Naive B cell (primary cell): ENCODE measurements at regions not wholly inside any gene's neighbourhood (a gene's known extent, or its start where the extent isn't known, plus 50 kb on each side); places are given as distances from the start of the nearest gene placed in this dataset.

ENCODE experiments used
- ATAC-seq, 2 donors: fragments of 150-1000 bp; cut with Tn5 transposase; 2 replicates each; pipeline ENCODE4 v1.10.0; 2021; ENCODE audit warnings: low read depth in 2 of 2, mild to moderate bottlenecking in 2 of 2, moderate library complexity in 2 of 2
- DNase-seq: peaks from one replicate; pipeline ENCODE4 v3.0.0; 2022
- H3K27ac Mint-ChIP-seq, 6 donors: one replicate each; pipeline ENCODE4 v1.8.0; 2020 to 2022; ENCODE audit warnings: mild to moderate bottlenecking in 6 of 6, mixed read lengths in 6 of 6, moderate library complexity in 5 of 6, inconsistent platforms in 2 of 6
- H3K27me3 Mint-ChIP-seq, 3 donors: one replicate each; pipeline ENCODE4 v1.8.0; 2021 to 2022; ENCODE audit warnings: mixed read lengths in 3 of 3, mild to moderate bottlenecking in 1 of 3
- H3K36me3 Mint-ChIP-seq, 2 donors: one replicate each; pipeline ENCODE4 v1.8.0; 2020 to 2022; ENCODE audit warnings: mixed read lengths in 2 of 2, inconsistent platforms in 1 of 2, mild to moderate bottlenecking in 1 of 2
- H3K4me1 Mint-ChIP-seq, 3 donors: one replicate each; pipeline ENCODE4 v1.8.0; 2020 to 2022; ENCODE audit warnings: mixed read lengths in 3 of 3, inconsistent platforms in 1 of 3, mild to moderate bottlenecking in 1 of 3, moderate library complexity in 1 of 3
- H3K4me3 Mint-ChIP-seq, 8 donors: one replicate each; pipeline ENCODE4 v1.8.0; 2020 to 2022; ENCODE audit warnings: mild to moderate bottlenecking in 8 of 8, mixed read lengths in 8 of 8, moderate library complexity in 8 of 8, inconsistent platforms in 2 of 8
- H3K9me3 Mint-ChIP-seq, 7 donors: one replicate each; pipeline ENCODE4 v1.8.0; 2020 to 2022; ENCODE audit warnings: mixed read lengths in 7 of 7, mild to moderate bottlenecking in 5 of 7, inconsistent platforms in 2 of 7, moderate library complexity in 1 of 7

DNA sequence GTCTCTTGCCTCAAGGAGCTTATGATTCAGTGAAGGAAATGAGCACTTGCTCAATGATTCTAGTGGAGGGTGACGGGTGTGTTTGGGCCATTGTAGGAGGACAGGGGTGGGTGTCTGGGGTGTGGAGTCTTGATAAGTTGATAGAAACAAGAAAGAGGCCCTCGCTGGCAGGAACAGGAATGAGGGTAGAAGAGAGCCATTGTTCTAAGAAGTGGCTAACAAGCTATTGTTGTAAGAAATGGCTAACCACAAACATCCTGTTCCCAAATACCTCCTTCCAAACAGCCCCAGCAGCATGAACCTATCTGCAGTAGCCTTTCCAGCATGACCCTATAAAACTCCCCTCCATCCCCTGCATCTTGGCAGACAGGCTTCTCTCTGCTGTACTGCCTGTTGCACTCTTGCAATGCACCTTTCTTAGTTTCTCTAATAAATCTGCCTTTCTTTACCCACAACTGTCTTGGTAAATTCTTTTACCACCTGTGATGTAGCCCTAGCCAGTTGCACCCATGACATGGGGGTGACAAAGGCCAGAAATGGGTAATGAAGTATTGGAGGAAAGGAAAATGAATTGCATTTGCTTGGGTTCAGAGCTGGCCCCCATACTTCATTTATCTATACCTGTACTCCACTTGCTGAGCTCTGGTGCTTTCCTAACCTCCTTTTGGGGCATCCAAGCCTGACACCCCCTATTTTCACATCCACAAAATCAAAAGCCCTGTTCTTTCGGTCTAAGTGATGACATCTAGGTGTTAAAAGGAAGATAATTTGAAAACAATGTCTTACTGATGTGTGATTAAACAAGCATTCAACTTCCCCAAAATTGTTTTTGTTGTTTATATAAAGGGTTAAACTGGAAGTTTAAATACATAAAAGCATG lies 389.1 kb downstream of the GRIN2B start:
- Mint-ChIP-seq H3K36me3 (no peaks in the 10 kb centered on the region), H3K27me3 (peaks cover 0 to 4% (median 0%) of the 10 kb centered on the region in 3 donors), H3K27ac (no peak overlapping the region), H3K4me1 (peaks cover 10 to 21% (median 13%) of the 10 kb centered on the region in 3 donors), H3K4me3 (peak overlapping the region in 1 of 8 donors; percentile 62), H3K9me3 (peaks cover 0 to 4% (median 0%) of the 10 kb centered on the region in 7 donors)
- DNase-seq (no peak), ATAC-seq (no peak)

DNA sequence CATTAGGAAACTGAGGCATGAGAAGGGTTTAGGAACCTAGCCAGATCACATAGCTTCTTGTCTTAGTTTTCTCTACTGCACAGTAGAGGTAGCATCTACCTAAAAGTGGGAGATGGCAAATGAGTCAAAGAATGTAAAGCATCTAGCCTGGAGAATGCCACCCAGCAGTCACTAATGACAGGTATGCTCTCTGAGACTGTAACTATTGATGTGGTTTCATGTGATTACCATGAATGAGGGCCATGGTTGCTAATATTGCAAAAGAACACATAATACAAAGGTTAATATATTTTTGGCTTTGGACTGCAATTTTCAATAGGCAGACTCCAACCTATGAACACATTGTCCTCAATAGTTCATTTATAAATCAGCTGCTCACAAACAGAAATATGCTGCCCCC lies 389.9 kb downstream of the GRIN2B start:
- no peak for ATAC-seq
- peaks cover 0 to 6% (median 0%) of the 10 kb centered on the region in 7 donors for H3K9me3 Mint-ChIP-seq
- H3K36me3 Mint-ChIP-seq = no peaks in the 10 kb centered on the region

DNA sequence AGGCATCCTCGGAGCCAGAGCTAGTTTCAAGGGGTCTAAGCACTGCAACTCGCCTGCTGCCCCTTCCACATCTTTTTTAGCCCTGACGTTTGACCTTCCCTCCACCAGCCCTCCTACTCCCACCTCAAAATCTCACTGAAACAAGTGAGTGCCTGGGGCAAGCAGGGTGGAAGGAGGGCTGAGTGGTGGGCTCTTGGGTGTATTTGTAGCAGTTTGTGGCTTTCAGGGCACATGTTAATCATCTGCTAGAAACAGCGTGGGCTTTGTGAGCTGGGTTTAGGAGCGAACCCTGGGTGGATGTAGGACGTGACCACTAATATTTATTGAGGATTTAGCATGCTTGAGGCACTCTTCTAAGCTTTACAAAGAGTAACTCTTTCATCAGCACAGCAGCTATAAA lies 390.3 kb downstream of the GRIN2B start:
- H3K27ac Mint-ChIP-seq = no peak overlapping the region
- H3K4me3 Mint-ChIP-seq = no peak overlapping the region
- DNase-seq (no peak), ATAC-seq (no peak)
- H3K27me3 Mint-ChIP-seq = no peaks in the 10 kb centered on the region
- H3K9me3 Mint-ChIP-seq = peaks cover 0 to 6% (median 0%) of the 10 kb centered on the region in 7 donors
- peaks cover 10 to 21% (median 13%) of the 10 kb centered on the region in 3 donors for H3K4me1 Mint-ChIP-seq
- no peaks in the 10 kb centered on the region for H3K36me3 Mint-ChIP-seq

More for the DNA sequence above, 389.9 kb downstream of the GRIN2B start:
- Mint-ChIP-seq H3K4me3 (no peak overlapping the region), H3K27me3 (no peaks in the 10 kb centered on the region), H3K27ac (no peak overlapping the region), H3K4me1 (peaks cover 10 to 21% (median 13%) of the 10 kb centered on the region in 3 donors)
- no peak for DNase-seq

DNA sequence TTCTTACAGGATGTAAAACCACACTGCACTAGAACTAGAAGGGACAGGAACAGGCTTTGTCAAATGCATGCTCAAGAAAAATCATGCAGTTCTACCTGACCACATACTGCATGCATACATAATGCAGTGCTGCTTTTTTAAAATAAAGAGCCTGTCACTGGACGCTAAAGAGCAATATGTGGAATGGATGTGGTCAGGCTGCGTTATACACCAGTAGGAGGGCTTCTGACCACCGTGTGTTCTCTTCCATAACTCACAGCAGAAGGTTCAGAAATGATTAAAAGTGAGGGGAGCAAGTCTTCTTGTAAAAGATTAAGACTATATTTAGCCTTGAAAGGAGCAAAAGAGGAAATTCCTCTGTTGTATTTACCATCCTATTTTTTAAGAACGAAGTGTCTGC lies 392.0 kb downstream of the EMP1 start:
- peak overlapping the region in 1 of 6 donors; percentile 80 for H3K27ac Mint-ChIP-seq
- H3K27me3 Mint-ChIP-seq = peaks cover 0 to 1% (median 0%) of the 10 kb centered on the region in 3 donors
- no peak for DNase-seq
- H3K4me3 Mint-ChIP-seq = no peak overlapping the region
- peaks cover 10 to 21% (median 13%) of the 10 kb centered on the region in 3 donors for H3K4me1 Mint-ChIP-seq
- H3K36me3 Mint-ChIP-seq = no peaks in the 10 kb centered on the region
- no peak for ATAC-seq
- H3K9me3 Mint-ChIP-seq = peaks cover 0 to 3% (median 0%) of the 10 kb centered on the region in 7 donors

DNA sequence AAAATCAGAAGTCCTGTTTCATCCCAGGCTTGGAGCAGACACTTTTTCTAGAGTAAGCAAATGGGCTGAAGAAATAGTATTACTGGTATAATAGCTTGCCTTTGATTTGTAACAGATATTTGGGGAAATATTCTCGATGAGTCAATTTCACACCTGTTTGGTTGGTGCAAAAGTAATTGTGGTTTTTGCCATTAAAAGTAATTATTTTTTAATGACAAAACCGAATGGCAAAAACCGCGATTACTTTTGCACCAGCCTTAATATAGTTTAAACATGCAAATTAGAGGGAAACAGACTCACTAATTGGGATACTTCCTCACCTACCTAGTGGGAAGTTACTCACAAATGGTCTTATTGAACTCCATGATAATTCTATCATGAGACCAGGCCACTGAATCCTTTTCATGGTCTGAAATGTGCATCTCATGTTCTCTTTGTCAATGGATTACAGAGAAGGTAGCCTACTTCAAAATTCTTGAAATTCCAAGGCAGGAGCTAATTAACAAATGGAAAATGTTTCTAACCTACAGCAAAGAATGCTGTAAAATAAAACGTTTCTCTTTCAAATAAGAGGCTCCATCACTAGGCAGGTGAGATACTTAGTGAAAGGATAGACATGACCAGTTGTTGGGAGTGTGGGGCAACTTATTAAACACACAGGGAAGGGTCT lies 391.3 kb downstream of the EMP1 start:
- Mint-ChIP-seq H3K27ac (no peak overlapping the region), H3K4me1 (peaks cover 10 to 21% (median 13%) of the 10 kb centered on the region in 3 donors), H3K4me3 (no peak overlapping the region), H3K36me3 (no peaks in the 10 kb centered on the region), H3K9me3 (peaks cover 0 to 2% (median 0%) of the 10 kb centered on the region in 7 donors), H3K27me3 (peaks cover 0 to 6% (median 6%) of the 10 kb centered on the region in 3 donors)
- DNase-seq = no peak
- no peak for ATAC-seq

DNA sequence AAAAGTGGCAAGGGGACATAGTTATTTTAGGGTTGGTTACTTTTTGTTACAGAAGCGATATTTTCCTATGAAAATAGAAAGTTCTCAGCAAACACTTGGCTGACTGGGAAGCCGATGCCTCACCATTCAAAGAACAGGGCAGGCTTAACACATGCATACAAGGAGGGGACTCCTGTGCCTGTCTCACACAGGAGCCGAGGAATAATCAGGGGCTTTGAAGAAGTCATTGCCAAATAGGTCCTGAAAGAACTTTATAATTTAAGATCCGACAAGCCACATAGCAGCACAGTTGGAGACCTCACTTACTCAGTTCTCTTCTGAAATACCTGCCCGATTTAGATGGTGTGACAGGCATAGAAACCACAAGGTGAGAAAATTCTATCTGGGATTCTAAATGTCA lies 389.8 kb downstream of the EMP1 start:
- no peak overlapping the region for H3K4me3 Mint-ChIP-seq
- peaks cover 0 to 6% (median 6%) of the 10 kb centered on the region in 3 donors for H3K27me3 Mint-ChIP-seq
- no peak overlapping the region for H3K27ac Mint-ChIP-seq
- H3K36me3 Mint-ChIP-seq = no peaks in the 10 kb centered on the region
- DNase-seq (no peak), ATAC-seq (no peak)
- peaks cover 6 to 11% (median 10%) of the 10 kb centered on the region in 3 donors for H3K4me1 Mint-ChIP-seq
- peaks cover 0 to 2% (median 0%) of the 10 kb centered on the region in 7 donors for H3K9me3 Mint-ChIP-seq

DNA sequence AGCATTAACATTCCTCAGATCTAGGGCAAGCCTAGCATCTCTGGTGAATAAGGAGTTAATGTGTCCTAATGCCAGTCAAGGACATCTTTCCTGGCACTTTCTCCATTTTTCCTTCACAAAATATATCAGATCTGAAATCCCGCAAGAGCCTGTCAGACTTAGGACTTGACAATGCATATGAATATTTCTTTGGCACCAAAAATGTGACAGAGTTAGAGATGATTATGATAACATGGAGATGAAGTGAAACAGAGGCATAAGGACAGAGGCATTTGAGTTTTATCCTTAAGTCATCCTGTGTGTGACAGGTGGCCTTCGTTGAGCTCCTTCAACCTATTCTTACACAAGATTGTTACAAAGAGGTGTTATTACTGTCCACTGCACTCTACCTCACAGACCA lies 388.0 kb downstream of the EMP1 start:
- Mint-ChIP-seq H3K4me1 (peaks cover 6 to 11% (median 10%) of the 10 kb centered on the region in 3 donors), H3K9me3 (peaks cover 0 to 2% (median 0%) of the 10 kb centered on the region in 7 donors), H3K4me3 (no peak overlapping the region), H3K27ac (no peak overlapping the region), H3K27me3 (peaks cover 0 to 6% (median 6%) of the 10 kb centered on the region in 3 donors), H3K36me3 (no peaks in the 10 kb centered on the region)
- no peak for DNase-seq
- ATAC-seq = no peak

DNA sequence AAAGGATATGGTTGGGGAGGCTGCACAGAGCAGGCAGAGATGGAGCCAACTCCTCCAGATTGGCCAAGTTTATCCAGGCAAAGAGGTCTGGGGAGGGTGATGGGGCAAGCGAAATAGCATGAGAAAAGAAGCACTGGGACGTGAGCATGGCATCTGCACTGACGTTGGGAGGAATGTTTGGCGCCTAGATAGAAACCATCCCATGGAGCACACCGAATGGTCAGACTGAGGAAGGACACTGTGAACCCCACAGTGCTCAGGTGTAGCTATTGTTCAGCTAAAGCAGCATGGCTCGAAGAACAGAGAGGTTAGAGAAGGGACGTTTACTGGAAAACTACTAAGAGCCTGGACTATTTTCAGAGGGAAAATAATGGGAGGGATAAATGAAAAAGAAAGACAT lies 387.1 kb downstream of the EMP1 start:
- no peak overlapping the region for H3K4me3 Mint-ChIP-seq
- peaks cover 0 to 2% (median 0%) of the 10 kb centered on the region in 7 donors for H3K9me3 Mint-ChIP-seq
- H3K4me1 Mint-ChIP-seq = peaks cover 5 to 8% (median 6%) of the 10 kb centered on the region in 3 donors
- peaks cover 0 to 6% (median 6%) of the 10 kb centered on the region in 3 donors for H3K27me3 Mint-ChIP-seq
- H3K27ac Mint-ChIP-seq = peak overlapping the region in 1 of 6 donors; percentile 29
- DNase-seq (no peak), ATAC-seq (no peak)
- H3K36me3 Mint-ChIP-seq = no peaks in the 10 kb centered on the region

DNA sequence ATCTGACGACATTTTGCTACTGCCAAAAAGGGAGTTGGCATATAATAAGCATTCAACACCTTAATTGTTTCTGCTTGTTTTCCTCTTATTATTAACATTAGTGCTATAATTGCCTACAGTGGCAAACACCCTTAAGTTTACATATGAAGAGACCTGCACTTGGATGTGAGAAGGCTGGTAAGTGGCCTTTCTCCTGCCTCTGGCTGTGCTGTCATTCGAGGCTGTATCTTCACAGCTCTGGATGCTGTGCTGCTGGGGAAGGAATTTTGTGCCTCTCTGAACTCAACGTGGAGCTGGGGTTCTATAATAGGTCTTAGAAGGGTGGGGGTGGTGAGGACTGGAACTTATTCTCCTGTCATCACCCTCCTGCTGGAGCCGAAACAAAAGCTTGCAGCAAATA lies 385.9 kb downstream of the EMP1 start:
- ATAC-seq (no peak), DNase-seq (no peak)
- Mint-ChIP-seq H3K9me3 (peaks cover 0 to 2% (median 0%) of the 10 kb centered on the region in 7 donors), H3K27me3 (peaks cover 0 to 6% (median 6%) of the 10 kb centered on the region in 3 donors), H3K27ac (no peak overlapping the region), H3K4me1 (no peaks in the 10 kb centered on the region), H3K4me3 (no peak overlapping the region), H3K36me3 (no peaks in the 10 kb centered on the region)

DNA sequence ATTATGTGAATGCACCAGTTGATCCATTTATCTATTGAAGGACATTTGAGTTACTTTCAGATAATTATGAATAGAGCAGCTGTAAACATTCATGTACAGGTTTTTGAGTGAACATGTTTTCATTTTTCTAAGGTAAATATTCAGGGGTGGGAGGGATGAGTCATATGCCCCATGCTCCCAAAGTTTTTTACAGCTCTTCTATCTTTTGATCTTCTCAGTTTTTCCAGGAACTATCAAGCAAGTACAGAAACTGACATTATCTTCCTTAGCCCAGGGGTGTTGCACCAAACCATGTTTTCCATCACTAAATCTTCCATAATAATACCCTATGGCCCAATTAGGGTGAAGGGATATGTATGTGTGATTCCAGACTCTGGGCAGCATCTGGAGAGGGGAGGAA lies 384.5 kb downstream of the EMP1 start:
- no peak for ATAC-seq
- H3K27ac Mint-ChIP-seq = no peak overlapping the region
- H3K36me3 Mint-ChIP-seq = no peaks in the 10 kb centered on the region

DNA sequence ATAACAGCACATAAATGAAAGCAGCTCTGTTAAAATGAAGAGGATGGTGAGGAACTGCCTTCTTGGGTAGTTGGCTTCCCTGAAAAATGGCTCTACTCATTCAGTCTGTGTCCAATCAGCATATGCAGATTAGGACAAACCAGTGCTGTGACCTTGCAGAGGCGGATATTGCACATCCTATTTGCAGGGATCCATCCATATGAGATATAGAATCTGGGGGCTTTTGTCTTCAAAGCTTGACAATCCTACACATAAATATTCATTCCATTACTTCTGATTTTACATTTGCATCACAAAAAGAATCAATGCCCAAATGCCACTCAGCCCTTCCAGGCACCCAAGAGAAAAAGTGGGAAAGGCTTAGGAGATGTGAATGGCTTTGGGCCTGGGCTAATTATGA lies 383.7 kb downstream of the EMP1 start:
- Mint-ChIP-seq H3K36me3 (no peaks in the 10 kb centered on the region), H3K4me1 (no peaks in the 10 kb centered on the region), H3K27me3 (peaks cover 0 to 6% (median 6%) of the 10 kb centered on the region in 3 donors), H3K4me3 (no peak overlapping the region), H3K9me3 (no peaks in the 10 kb centered on the region), H3K27ac (no peak overlapping the region)
- ATAC-seq (no peak), DNase-seq (no peak)

More for the DNA sequence above, 384.5 kb downstream of the EMP1 start:
- DNase-seq = no peak
- Mint-ChIP-seq H3K27me3 (peaks cover 0 to 6% (median 6%) of the 10 kb centered on the region in 3 donors), H3K4me1 (no peaks in the 10 kb centered on the region), H3K9me3 (no peaks in the 10 kb centered on the region), H3K4me3 (no peak overlapping the region)

DNA sequence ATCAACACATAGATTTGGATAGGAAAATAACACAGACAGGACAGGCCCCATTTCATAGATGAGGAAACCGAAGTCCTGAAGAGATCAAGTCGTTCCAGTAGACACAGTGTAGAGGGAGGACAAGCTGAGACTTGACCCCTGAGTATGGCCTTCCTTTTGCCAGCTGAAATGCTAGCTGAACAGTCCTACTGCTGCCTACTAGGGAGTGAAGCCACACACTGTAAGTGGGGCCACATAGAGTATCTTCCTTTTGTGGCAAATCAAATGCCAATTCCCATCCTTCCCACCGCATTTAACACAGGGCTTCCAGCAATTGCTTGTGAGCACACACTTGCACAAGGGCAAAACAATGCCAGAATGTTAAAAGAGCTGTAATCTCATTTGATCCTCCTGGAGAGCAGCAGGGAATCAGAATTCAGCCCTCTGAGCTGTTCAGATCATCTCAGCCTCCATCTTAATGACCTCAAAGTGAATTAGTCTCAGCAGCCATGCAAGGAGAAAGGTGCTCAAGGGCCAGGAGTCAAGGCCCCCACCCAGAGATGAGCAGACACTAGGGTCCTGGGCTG lies 380.5 kb downstream of the EMP1 start:
- Mint-ChIP-seq H3K27me3 (no peaks in the 10 kb centered on the region), H3K9me3 (no peaks in the 10 kb centered on the region), H3K4me3 (no peak overlapping the region), H3K4me1 (no peaks in the 10 kb centered on the region), H3K27ac (no peak overlapping the region), H3K36me3 (no peaks in the 10 kb centered on the region)
- DNase-seq = no peak
- no peak for ATAC-seq

DNA sequence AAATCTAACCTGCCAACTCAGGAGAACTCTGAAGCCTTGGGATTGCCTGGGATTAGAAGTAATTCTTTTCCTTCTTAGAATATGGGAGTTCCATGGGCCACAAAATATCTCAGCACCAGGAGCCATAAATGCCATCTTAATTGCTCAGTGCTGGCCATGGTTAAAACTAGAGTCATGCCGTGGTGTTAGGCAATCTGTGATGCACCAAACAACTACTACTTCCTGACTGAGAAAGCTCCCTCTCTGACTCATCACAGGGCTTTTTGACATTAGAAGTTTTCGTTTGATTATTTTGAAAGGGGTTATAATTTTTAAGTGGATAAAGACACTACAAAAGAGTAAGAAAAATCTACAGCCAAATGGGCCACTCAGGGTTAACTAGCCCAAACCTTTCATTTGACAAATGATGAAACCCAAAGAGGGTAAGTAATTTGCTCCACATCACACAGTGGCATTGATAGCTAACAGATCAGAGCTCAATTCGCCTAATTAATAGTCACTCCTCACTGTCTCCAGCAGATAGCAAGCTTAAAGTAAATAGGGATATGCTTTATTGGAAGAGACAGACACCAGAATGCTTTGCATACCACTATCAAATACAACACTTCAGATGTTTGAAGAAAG lies 377.3 kb downstream of the EMP1 start:
- no peaks in the 10 kb centered on the region for H3K36me3 Mint-ChIP-seq
- no peaks in the 10 kb centered on the region for H3K4me1 Mint-ChIP-seq
- H3K4me3 Mint-ChIP-seq = no peak overlapping the region
- no peak for DNase-seq
- no peak overlapping the region for H3K27ac Mint-ChIP-seq
- no peak for ATAC-seq
- peaks cover 0 to 1% (median 0%) of the 10 kb centered on the region in 7 donors for H3K9me3 Mint-ChIP-seq
- peaks cover 0 to 7% (median 5%) of the 10 kb centered on the region in 3 donors for H3K27me3 Mint-ChIP-seq
